A673 (cell line): ENCODE measurements at regions not wholly inside any gene's neighbourhood (a gene's known extent, or its start where the extent isn't known, plus 50 kb on each side); places are given as distances from the start of the nearest gene placed in this dataset.

Experiments used
- CTCF ChIP-seq: fragments of 300-800, 200-600 bp; sonication (generic); conservative IDR thresholded peaks from 2 replicates; pipeline ENCODE4 v1.5.1; 2017; ENCODE audit warnings: low read depth, mild to moderate bottlenecking, antibody characterized with exemption, low read length, moderate library complexity, mixed read lengths
- EZH2 ChIP-seq: fragments of 200-600 bp; sonication (generic); IDR thresholded peaks from 2 replicates; pipeline ENCODE4 v1.6.1; 2017; ENCODE audit warnings: borderline replicate concordance, low read depth, mild to moderate bottlenecking, mixed read lengths, antibody characterized with exemption, low read length; ENCODE audit not compliant: poor library complexity, severe bottlenecking

GRCh38 chr5:125411744-125412560 lies 665.5 kb upstream of the ZNF608 start:
- TF ChIP-seq CTCF (no peak), EZH2 (no peak)
